Activated CD8-positive, alpha-beta memory T cell treated with anti-CD3 and anti-CD28 coated beads for 4 hours (primary cell): ENCODE measurements at regions not wholly inside any gene's neighbourhood (a gene's known extent, or its start where the extent isn't known, plus 50 kb on each side); places are given as distances from the start of the nearest gene placed in this dataset.
"Not testable (repeated sequence)": the region's sequence is repeated elsewhere in the genome, so short reads cannot be mapped to it uniquely, and the experiment has no call there.

Source experiments
- DNase-seq, 2 donors: peaks; one replicate each; pipeline ENCODE4 v3.0.0-alpha.2; 2020; ENCODE audit warnings: low read depth in 2 of 2

DNA sequence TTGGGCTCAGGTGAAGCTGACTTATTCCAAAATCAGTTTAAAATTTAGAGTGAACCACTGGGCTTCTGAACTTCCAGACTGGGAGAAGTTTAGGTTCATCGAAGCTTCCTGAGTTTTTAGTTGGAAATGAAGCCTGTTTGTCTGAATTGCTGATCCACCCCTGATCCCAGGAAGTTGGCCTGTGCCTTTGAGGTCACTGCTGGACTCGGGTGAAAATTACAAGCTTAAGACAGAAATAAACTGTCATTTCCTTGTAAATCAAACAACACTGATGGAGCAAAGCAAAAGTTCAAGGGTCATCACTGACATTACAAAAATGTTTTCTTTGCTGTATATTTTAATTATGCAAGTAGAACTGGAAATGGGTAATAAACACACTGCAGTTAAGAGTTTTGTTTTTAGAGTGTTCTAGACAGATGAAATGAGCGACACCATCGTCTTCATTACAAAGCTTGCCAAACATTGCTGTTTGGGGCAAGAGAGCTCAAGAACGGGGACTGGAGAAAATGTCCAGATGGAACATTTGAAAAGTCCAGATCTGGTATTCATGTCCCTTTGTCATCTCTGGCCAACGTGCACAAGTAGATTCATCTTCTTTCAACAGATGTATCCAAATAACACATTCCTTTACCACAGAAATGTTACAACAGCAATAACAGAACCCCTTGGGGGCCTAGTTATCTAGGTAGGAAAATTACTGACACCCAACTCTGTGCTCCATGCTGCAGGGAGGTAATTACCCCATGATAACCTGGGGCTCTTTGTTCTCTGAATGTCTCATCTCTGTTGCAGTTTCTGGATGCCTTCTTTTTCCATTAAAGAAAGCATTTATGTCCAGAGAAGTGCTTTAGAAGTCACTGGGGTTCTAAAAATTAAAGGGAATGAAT, 142.4 kb upstream of the ERCC6L2 start:
- DNase-seq = no peak

GRCh38 chr9:95731876-95732275, 143.6 kb upstream of the ERCC6L2 start:
- DNase-seq = no peak

DNA sequence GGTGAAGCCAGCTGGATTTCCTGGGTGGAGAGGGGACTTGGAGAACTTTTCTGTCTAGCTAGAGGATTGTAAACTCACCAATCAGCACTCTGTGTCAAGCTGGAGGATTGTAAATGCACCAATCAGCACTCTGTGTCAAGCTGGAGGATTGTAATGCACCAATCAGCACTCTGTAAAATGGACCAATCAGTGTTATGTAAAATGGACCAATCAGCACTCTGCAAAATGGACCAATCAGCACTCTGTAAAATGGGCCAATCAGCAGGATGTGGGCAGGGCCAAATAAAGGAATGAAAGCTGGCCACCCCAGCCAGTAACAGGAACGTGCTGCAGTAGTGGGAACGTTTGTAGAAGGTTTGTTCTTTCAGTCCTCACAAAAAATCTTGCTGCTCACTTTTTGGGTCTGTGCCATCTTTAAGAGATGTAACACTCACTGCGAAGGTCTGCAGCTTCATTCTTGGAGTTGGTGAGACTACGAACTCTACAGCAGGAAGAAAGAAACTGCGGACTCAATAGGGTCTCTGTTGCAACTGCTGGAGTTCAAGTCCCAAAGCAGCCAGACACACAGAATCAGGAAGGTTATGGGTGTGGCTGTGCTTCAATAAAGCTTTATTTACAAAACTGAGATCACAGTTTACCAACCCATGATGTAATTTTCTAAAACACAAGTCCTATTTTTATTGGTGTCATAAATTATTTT, 145.7 kb upstream of the ERCC6L2 start:
- DNase-seq = no peak

GRCh38 chr9:95729046-95729445, 146.4 kb upstream of the ERCC6L2 start:
- DNase-seq = no peak

- no peak for DNase-seq
These were observed 147.5 kb upstream of the ERCC6L2 start for GRCh38 chr9:95727947-95728520.

DNA sequence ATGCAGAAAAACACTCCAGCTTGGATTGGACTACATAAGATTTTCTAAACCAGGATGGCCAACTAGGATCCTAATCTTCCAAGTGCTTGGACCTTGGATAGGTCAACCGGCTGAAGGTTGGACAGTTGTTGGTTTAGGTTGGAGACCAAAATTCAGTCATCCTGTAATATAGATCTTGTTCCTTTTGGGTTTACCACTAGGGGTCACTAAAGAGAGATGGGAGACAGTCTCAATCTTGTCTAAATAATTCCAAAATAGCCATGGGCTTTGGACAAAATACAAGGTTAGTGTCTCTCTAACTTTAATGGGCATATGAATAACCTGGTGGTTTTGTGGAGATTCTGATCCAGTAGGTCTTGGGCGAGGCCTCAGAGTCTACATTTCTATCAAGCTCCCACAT, 148.7 kb upstream of the ERCC6L2 start:
- no peak for DNase-seq

GRCh38 chr9:95725045-95725444, 150.4 kb upstream of the ERCC6L2 start:
- DNase-seq = peak in 1 of 2 donors; percentile 2

DNA sequence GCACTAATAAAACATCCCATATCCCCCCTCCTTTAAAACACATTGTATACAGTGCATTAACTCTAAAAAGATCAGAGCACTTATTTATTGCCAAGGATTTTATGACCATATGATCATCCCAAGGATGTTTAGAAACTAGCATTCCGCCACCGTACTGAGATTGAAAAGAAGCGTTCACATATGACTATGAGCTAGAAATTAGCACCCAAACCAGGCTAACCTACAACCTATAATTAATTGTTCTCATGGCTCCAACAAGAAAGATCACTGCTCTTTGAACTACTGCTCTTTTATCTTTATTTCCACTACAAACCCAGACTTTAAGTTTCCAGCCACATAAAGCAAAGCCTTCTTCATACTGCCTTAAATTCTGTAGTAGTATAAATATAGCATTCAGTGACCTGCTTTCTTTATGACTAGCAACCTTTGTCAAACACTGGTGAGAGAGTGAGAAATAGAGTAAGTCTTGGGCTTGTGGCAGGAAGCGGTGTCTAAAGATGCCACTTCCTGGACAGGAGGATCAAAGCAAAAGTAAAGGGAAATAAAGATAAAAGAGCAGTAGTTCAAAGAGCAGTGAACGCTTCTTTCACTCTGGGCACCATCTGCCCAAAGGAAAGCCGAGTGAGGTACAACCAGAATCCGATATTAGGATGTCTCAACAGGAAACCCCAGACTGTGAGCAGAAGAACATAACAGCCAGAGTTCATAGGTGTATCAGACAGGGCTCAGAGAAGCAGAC, 151.1 kb upstream of the ERCC6L2 start:
- peak; percentile 20 to 39 for DNase-seq

GRCh38 chr9:95722141-95722540, 153.3 kb upstream of the ERCC6L2 start:
- no peak for DNase-seq

DNA sequence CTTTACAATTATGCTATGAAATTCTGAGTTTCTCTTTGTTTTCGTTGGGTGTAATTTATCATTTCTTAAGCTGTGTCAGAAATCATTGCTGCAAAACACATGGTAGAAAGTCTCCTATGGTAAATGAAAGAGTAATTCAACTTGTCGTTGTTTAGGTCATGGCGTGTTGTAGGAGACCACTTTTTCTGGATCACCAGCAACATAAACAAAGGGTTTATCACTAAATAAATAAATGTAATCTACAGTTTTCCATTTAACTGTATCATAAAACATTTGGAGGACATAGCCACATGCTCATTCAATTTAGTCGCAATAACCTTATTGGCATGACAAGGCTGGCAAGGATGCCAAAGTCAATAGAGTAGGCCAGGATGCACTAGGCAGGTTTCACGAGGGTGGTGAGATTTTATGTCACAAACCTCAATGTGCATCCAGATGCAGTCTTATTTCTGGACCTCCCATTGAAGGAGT, 154.4 kb upstream of the ERCC6L2 start:
- DNase-seq = no peak

GRCh38 chr9:95720496-95720895, 155.0 kb upstream of the ERCC6L2 start:
- DNase-seq = no peak

DNA sequence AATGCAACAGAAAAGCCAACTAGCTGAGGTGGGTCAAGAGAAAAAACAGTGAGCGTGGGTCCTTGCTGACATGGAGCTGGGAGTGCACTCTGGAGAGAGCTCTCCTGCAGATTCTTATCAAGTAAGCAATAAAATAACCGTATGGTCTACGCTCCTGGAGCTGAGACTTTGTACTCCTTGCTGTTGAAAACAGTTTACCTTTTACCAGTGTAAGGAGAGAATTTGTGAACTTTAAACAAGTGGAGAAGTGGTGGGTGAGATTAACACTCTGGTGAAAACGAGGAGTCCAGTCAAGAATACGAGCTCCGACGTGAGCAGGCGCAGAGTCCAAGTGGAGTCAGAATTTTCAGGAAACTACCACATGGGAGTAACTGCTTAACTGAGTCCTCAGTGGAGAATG, 156.1 kb upstream of the ERCC6L2 start:
- DNase-seq = no peak

GRCh38 chr9:95718263-95718662, 157.2 kb upstream of the ERCC6L2 start:
- no peak for DNase-seq

DNA sequence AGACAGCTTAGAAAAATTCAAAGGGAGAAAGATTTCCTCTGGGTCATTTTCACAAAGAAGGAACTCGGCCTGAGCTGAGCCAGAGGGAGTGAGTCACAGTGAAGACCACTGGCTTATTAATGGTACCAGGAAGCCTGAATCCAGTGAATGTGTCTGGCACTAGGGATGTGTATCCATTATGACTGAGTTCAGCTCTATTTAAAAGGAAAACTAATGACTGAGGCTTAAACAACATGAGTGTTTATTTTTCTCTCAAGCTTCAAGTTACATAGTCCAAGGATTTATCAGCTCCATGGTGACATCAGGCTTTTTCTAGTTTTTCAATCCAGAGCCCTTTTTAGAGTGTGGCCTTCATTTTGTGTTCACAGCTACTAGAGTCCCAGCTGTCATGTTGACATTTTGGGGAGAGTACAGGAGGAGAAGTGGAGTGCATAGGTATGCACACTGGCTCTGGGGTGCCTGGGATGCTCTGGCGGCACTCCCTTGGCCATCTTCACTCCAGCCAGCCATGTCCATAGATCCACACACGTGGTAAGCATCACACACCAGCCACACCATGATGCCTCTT, 159.5 kb upstream of the ERCC6L2 start:
- no peak for DNase-seq

DNA sequence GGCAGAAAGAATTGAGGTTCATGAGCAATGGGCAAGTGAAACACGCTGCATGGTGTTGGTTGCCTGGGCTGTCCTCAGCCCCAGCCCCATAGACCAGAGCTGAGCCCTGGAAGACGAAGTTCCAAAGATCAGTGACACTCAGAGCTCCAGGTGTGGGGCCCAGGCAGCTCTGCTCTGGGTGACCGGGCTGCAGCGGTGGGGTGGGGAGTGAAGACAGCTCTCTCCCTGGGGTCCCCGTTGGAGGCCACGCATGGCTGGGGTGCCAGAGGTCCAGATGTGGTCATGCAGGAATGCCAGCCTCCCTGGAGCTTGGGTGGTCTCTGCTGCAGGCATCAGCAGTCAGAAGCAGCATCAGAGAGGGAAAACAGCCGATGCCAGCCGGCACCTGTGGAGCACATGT, 165.0 kb upstream of the ERCC6L2 start:
- DNase-seq = no peak

DNA sequence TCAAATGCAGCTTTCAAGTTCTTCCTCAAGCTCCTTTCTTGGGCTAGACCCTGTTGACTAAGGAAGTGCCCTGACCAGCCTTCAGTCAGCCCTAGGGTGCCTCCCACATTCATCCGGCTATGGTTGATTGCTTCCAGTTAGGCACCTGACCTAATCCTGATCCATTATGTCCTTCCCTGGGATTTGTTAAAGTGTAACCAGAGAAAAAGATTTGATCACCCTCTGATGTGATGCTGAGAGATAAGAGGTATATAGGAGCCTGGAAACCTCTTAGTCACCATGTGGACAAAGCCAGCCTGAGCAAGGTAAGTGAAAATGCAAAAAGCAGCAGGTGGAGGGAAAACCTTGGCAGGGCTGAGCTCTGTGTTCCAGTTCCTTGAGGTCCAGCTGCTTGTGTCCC, 178.8 kb upstream of the ERCC6L2 start:
- no peak for DNase-seq

DNA sequence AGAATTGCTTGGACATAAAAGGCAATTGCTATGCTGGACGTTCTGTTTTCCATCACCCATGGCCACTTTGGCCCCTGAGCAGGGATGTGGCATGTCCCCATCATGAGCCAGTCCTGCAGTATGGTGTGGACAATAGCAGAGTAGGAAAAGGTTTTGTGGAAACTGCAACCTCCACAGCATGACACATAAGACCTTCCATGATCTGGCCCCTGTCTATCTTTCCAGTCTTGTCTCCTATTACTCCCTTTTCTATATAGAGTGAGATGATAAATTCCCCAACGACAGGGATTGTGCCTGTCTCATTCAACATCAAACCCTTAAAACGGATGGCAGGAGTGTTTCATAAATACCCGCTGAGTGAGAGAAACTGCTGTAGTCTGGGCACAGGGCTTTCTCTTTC, 174.7 kb upstream of the PTCH1 start:
- DNase-seq = no peak

GRCh38 chr9:95689669-95690068, 172.9 kb upstream of the PTCH1 start:
- DNase-seq = no peak

- DNase-seq = no peak
These were observed 167.7 kb upstream of the PTCH1 start for GRCh38 chr9:95684516-95684915.

- DNase-seq = not testable (repeated sequence)
These were observed 163.5 kb upstream of the PTCH1 start for GRCh38 chr9:95680306-95680705.

GRCh38 chr9:95679874-95680273, 163.1 kb upstream of the PTCH1 start:
- no peak for DNase-seq

DNA sequence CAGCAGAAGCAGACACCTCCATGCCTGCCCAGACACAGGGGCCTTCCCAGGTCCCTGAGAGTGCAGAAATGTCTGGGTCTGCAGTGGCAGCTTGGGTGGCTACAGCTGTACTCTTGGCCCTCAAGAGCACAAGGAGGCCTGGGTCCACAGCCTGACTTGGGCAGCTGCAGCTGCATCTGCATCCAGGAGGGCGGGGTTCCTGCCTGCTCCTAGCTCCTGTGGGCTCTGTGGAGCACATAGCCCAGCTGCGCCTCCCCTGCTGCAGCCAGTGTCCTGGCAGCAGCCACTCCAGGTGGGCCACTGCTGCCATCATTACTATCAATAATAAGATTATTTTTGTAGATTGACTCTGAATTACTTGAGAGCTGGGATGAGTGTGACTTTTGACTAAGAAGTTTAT, 162.0 kb upstream of the PTCH1 start:
- DNase-seq = no peak
